ENCODE measurements at regions not wholly inside any gene's neighbourhood (a gene's known extent, or its start where the extent isn't known, plus 50 kb on each side); places are given as distances from the start of the nearest gene placed in this dataset.

GRCh38 chr15:94673801-94674200, 442.4 kb downstream of the MCTP2 start:
- TF ChIP-seq, protein P1, sequence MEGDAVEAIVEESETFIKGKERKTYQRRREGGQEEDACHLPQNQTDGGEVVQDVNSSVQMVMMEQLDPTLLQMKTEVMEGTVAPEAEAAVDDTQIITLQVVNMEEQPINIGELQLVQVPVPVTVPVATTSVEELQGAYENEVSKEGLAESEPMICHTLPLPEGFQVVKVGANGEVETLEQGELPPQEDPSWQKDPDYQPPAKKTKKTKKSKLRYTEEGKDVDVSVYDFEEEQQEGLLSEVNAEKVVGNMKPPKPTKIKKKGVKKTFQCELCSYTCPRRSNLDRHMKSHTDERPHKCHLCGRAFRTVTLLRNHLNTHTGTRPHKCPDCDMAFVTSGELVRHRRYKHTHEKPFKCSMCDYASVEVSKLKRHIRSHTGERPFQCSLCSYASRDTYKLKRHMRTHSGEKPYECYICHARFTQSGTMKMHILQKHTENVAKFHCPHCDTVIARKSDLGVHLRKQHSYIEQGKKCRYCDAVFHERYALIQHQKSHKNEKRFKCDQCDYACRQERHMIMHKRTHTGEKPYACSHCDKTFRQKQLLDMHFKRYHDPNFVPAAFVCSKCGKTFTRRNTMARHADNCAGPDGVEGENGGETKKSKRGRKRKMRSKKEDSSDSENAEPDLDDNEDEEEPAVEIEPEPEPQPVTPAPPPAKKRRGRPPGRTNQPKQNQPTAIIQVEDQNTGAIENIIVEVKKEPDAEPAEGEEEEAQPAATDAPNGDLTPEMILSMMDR (IDR thresholded peaks at IDR 0.05): no peak
- no peak for TF ChIP-seq ZFX (IDR thresholded peaks at IDR 0.05; ENCODE audit: borderline replicate concordance)

All from 22Rv1 (cell line).